GM23248 (cell line): ENCODE measurements at regions not wholly inside any gene's neighbourhood (a gene's known extent, or its start where the extent isn't known, plus 50 kb on each side); places are given as distances from the start of the nearest gene placed in this dataset.

Experiments
- EZH2 ChIP-seq: fragments of 200-600 bp; sonication (generic); IDR thresholded peaks from 2 replicates; pipeline ENCODE4 v1.6.1; 2018; ENCODE audit warnings: antibody characterized with exemption, mild to moderate bottlenecking; ENCODE audit not compliant: insufficient read depth, poor library complexity, severe bottlenecking
- EZH2phosphoT487 ChIP-seq: fragments of 200-600 bp; sonication (generic); IDR thresholded peaks from 2 replicates; pipeline ENCODE4 v1.6.1; 2018; ENCODE audit warnings: antibody characterized with exemption, moderate library complexity, mild to moderate bottlenecking, low read depth; ENCODE audit not compliant: insufficient read depth

GRCh38 chr17:72351884-72352346 lies 231.1 kb downstream of the SOX9 start:
- TF ChIP-seq EZH2phosphoT487 (no peak), EZH2 (no peak)
